SH-SY5Y (cell line): ENCODE measurements at regions not wholly inside any gene's neighbourhood (a gene's known extent, or its start where the extent isn't known, plus 50 kb on each side); places are given as distances from the start of the nearest gene placed in this dataset.

Source experiments
- GATA2 ChIP-seq: IDR thresholded peaks from 2 replicates; pipeline ENCODE4 v1.6.1; 2011; ENCODE audit warnings: mild to moderate bottlenecking, low read depth, low read length
- GATA3 ChIP-seq: IDR thresholded peaks from 2 replicates; pipeline ENCODE4 v1.6.1; 2011; ENCODE audit warnings: low read depth, mild to moderate bottlenecking, low read length, moderate library complexity

DNA sequence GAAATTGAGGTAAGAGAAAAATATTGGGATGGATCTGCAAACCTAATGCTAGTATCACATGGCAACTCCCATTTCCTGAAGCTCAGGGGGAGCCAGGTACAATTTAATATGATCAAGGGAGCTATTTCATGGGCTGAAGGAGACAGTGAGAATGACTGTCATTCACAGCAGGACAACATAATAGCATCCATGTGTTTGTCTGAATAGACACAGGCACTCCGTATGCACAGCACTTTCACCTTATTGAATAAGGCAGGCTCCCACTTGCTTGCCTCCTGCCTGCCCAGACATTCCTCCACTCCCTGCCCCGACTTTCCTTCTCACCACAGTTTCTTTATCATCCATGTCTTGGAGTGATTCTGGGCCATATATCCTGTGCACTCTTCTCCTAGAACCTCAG, 156.6 kb upstream of the SLC24A5 start:
- TF ChIP-seq GATA3 (no peak), GATA2 (no peak)
